ENCODE measurements at regions not wholly inside any gene's neighbourhood (a gene's known extent, or its start where the extent isn't known, plus 50 kb on each side); places are given as distances from the start of the nearest gene placed in this dataset.

DNA sequence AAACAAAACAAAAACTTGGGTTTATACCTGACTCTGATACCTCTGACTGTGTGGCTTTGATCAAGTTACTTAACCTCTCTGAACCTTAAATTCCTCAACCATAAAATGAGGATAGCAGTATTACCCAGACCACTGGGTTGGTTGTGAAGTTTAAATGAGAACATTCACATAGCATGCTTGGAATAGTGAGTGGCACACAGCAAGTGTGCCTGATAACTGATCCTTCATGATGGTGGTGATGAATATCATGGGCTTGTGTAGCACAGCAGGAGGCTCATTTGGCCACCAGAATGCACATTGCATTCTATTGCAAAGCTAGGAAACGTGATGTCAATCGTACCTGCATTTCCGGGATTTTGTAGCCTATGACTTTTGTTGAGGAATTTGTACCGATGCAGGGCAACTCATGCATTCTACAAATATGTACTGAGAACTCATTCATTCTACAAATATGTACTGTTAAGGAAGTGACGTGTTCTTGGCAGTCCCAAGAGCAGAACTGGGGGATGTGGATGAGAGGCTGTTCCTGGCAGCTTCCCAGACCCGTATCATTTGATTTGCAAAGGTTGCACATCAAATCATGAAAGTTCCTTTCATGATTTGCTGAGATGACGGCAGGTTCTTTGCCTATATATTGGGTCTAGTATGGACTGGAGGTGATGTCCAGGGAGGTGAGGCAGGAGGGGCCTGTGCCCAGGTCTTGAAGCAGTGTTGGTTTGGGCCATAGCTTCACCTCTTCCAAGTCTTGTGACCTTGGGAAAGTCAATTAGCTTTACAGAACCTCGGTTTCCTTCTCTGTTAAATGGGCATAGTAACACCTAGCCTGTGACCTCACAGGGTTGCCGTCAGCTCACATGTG is 94.6 kb upstream of the SMNDC1 start:
- TF ChIP-seq, protein P1, sequence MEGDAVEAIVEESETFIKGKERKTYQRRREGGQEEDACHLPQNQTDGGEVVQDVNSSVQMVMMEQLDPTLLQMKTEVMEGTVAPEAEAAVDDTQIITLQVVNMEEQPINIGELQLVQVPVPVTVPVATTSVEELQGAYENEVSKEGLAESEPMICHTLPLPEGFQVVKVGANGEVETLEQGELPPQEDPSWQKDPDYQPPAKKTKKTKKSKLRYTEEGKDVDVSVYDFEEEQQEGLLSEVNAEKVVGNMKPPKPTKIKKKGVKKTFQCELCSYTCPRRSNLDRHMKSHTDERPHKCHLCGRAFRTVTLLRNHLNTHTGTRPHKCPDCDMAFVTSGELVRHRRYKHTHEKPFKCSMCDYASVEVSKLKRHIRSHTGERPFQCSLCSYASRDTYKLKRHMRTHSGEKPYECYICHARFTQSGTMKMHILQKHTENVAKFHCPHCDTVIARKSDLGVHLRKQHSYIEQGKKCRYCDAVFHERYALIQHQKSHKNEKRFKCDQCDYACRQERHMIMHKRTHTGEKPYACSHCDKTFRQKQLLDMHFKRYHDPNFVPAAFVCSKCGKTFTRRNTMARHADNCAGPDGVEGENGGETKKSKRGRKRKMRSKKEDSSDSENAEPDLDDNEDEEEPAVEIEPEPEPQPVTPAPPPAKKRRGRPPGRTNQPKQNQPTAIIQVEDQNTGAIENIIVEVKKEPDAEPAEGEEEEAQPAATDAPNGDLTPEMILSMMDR (IDR thresholded peaks at IDR 0.05), result no peak
- no peak for TF ChIP-seq POLR2A (IDR thresholded peaks at IDR 0.05)
